AG09309 (cell line): ENCODE measurements at regions not wholly inside any gene's neighbourhood (a gene's known extent, or its start where the extent isn't known, plus 50 kb on each side); places are given as distances from the start of the nearest gene placed in this dataset.

Experiments
- DNase-seq: peaks from one replicate; pipeline ENCODE4 v3.0.0-alpha.2; 2010; ENCODE audit warnings: low read depth
- H3K4me3 ChIP-seq: 2 replicates; pipeline ENCODE4 v1.5.1; 2011; ENCODE audit warnings: mild to moderate bottlenecking, low read depth, low read length, moderate library complexity; ENCODE audit not compliant: control insufficient read depth
- CTCF ChIP-seq: IDR thresholded peaks from 2 replicates; pipeline ENCODE4 v1.5.1; 2011; ENCODE audit warnings: mild to moderate bottlenecking, low read depth, low read length, inconsistent platforms; ENCODE audit not compliant: insufficient read depth, control insufficient read depth; ENCODE audit errors: missing control alignments

DNA sequence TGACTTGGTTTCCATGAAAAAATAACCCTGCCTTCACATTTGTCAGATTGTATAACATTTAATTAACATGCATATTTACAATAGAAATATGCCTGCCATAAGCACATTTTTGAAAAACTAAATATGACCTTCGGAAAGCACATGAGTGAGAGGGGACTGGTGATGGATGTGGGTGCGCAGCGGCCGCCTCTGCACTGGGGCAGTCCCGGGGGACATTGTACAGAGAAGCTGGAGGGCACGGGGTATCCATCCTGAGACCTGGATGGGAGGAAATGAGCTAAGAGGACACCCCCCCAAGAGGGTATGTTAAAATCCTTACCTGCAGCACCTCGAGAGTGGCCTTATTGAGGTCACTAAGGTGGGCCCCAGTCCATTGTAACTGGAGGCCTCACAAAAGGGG is 161.3 kb upstream of the IRX4 start:
- no peak for TF ChIP-seq CTCF
- no peak for DNase-seq

DNA sequence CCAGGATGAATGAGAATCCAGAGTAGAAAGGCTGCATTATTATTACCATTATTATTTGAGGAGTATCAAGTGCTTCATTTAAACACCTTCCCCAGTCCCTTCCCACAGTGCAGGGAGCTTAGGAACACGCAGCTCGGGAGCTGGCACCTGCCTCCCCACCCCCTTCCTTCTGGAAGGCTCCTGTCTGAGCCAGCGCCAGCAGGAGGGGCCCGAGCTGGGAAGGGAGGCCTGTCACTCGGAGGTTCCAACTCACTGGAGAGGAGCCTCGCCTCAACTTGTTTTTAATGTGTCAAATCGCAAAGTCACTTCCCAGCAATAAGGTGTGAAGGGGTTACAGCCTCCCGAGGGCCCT is 156.4 kb upstream of the IRX4 start:
- TF ChIP-seq CTCF = no peak
- no peak for DNase-seq
- no peak overlapping the region for H3K4me3 ChIP-seq

More for the DNA sequence above, 161.3 kb upstream of the IRX4 start:
- H3K4me3 ChIP-seq = no peak overlapping the region

DNA sequence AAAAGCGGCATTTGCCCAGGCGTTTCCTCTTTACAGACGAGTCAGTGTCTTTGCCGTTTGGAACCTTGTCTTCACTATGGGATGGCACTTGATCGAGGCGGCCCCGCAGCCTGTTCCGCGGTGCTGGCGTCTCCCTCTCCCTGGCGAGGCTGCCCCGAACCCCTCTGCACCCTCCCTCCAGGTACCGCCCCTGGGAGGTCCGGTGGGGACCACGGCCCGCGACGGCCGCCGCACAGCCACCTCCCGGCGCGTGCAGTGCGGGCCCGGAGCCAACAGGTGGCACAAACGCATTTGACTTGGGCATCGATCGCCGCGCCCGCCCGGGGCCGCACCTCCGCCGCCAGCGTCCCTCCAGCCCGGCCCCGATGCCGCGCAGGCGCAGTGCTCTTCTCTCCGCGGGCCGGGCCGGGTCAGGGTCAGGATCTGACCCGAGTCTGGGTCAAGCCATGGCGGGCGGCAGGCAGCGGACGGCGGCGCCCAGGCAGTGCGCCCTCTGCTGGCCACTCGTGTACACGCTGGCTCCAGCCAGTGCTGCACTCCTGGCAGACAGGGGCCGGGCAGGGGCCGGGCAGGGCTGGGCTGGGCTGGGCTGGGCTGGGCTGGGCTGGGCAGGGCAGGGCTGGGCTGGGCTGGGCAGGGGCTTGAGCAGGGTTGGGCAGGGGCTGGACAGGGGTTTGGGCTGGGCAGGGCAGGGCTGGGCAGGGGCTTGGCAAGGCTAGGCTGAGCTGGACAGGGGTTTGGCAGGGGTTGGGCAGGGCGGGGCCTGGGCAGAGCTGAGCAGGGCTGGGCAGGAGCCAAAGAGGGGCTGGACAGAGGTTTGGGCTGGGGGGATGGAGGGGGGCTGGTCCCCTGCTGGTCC is 155.8 kb upstream of the IRX4 start:
- H3K4me3 ChIP-seq = no peak overlapping the region
- TF ChIP-seq CTCF = peak; percentile 64
- DNase-seq = no peak

DNA sequence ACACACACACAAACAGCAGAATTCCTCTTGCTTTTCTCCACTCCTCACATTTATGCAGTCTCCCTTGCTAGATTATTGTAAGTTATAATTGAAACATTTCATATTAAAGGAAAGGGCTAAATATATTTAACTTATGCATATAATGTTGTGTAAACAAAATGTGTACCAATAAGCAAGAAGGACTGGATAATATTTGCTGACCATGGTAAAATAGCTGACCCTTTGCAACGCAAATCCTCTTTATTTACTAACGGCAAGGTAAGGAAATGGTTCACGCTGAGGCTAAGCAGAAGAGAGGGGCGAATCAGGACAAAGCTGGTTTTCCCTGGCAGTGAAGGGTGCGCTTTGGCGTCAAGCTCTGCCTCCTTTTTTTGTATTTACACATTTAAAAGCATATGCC is 154.2 kb upstream of the IRX4 start:
- H3K4me3 ChIP-seq = no peak overlapping the region
- no peak for TF ChIP-seq CTCF
- DNase-seq = no peak

DNA sequence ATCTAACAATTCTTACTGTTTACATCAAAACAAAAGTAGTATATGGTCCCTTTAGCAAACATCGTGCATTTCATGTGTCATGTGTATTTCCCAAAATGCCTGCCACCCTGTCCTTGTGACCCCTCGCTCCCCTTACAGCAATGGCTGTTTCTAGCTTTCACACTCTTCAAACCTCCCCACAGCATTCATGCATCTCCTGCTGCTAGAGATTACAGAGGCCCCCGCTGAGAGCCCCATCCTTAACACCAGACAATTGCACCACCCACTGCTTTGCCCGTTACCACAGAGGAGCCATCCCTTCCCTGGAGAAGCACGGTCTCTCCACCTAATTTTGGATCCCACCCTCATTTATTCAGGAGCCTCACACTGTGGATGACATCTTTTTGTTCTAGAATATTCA is 149.7 kb upstream of the IRX4 start:
- TF ChIP-seq CTCF = no peak
- no peak overlapping the region for H3K4me3 ChIP-seq
- DNase-seq = no peak

- H3K4me3 ChIP-seq = no peak overlapping the region
- no peak for DNase-seq
- TF ChIP-seq CTCF = no peak
These were observed 148.9 kb upstream of the IRX4 start for GRCh38 chr5:2031581-2031980.
